Osteoblast (primary cell): ENCODE measurements at regions not wholly inside any gene's neighbourhood (a gene's known extent, or its start where the extent isn't known, plus 50 kb on each side); places are given as distances from the start of the nearest gene placed in this dataset.
"Not testable (repeated sequence)": the region's sequence is repeated elsewhere in the genome, so short reads cannot be mapped to it uniquely, and the experiment has no call there.

Experiments used
- DNase-seq: peaks from one replicate; pipeline ENCODE4 v3.0.0; 2011; ENCODE audit warnings: low spot score, mixed read lengths; ENCODE audit not compliant: insufficient read length; ENCODE audit errors: missing footprints
- H2AFZ ChIP-seq: 2 replicates; pipeline ENCODE4 v1.6.0; 2011; ENCODE audit warnings: mild to moderate bottlenecking, low read length
- H3K27ac ChIP-seq: 2 replicates; pipeline ENCODE4 v1.5.1; 2011; ENCODE audit warnings: mild to moderate bottlenecking, low read depth, low read length, moderate library complexity
- H3K27me3 ChIP-seq: 2 replicates; pipeline ENCODE4 v1.6.0; 2012; ENCODE audit warnings: mild to moderate bottlenecking, control low read depth, inconsistent platforms, low read length, moderate library complexity; ENCODE audit not compliant: insufficient read depth
- H3K36me3 ChIP-seq: 2 replicates; pipeline ENCODE4 v1.5.1; 2011; ENCODE audit warnings: mild to moderate bottlenecking, low read length, control low read depth, moderate library complexity; ENCODE audit not compliant: insufficient read depth
- H3K4me1 ChIP-seq: 2 replicates; pipeline ENCODE4 v1.5.1; 2011; ENCODE audit warnings: mild to moderate bottlenecking, low read length, control low read depth, moderate library complexity; ENCODE audit not compliant: insufficient read depth
- H3K4me2 ChIP-seq: 2 replicates; pipeline ENCODE4 v1.6.0; 2011; ENCODE audit warnings: mild to moderate bottlenecking, low read length; ENCODE audit not compliant: insufficient read depth
- H3K4me3 ChIP-seq: fragments of 200-600 bp; sonication (generic); 3 replicates; pipeline ENCODE4 v1.5.1; 2012; ENCODE audit warnings: mild to moderate bottlenecking, low read length, inconsistent platforms; ENCODE audit not compliant: insufficient read depth
- H3K79me2 ChIP-seq: 2 replicates; pipeline ENCODE4 v1.6.0; 2012; ENCODE audit warnings: mild to moderate bottlenecking, low read length, control low read depth, inconsistent platforms; ENCODE audit not compliant: insufficient read depth
- H3K9me3 ChIP-seq: 2 replicates; pipeline ENCODE4 v1.5.1; 2011; ENCODE audit warnings: low read depth, low read length, control low read depth
- H4K20me1 ChIP-seq: 2 replicates; pipeline ENCODE4 v1.6.0; 2012; ENCODE audit warnings: mild to moderate bottlenecking, low read length, control low read depth; ENCODE audit not compliant: insufficient read depth
- CTCF ChIP-seq: IDR thresholded peaks from 2 replicates; pipeline ENCODE4 v1.5.1; 2011; ENCODE audit warnings: mild to moderate bottlenecking, low read depth, low read length, moderate library complexity; ENCODE audit errors: extremely low read depth

- H2AFZ ChIP-seq, result no peak overlapping the region
- no peak for DNase-seq
- H3K27me3 ChIP-seq, result no peaks in the 10 kb centered on the region
- no peaks in the 10 kb centered on the region for H4K20me1 ChIP-seq
- no peaks in the 10 kb centered on the region for H3K4me1 ChIP-seq
- no peaks in the 10 kb centered on the region for H3K9me3 ChIP-seq
- H3K4me2 ChIP-seq, result no peak overlapping the region
- TF ChIP-seq CTCF, result no peak
- no peaks in the 10 kb centered on the region for H3K36me3 ChIP-seq
- no peaks in the 10 kb centered on the region for H3K79me2 ChIP-seq
- no peak overlapping the region for H3K27ac ChIP-seq
- H3K4me3 ChIP-seq, result no peak overlapping the region
These were observed 1272.1 kb downstream of the ARAP2 start for GRCh38 chr4:34972189-34972588.

GRCh38 chr4:34973650-34974312 lies 1270.5 kb downstream of the ARAP2 start:
- no peak for DNase-seq

GRCh38 chr4:34974313-34974680 lies 1270.0 kb downstream of the ARAP2 start:
- H3K4me2 ChIP-seq, result no peak overlapping the region

More at GRCh38 chr4:34973650-34974312, 1270.5 kb downstream of the ARAP2 start:
- Histone ChIP-seq H3K27me3 (no peaks in the 10 kb centered on the region), H2AFZ (no peak overlapping the region), H3K4me2 (no peak overlapping the region), H4K20me1 (no peaks in the 10 kb centered on the region), H3K4me3 (no peak overlapping the region), H3K4me1 (no peaks in the 10 kb centered on the region), H3K36me3 (no peaks in the 10 kb centered on the region), H3K9me3 (no peaks in the 10 kb centered on the region), H3K79me2 (no peaks in the 10 kb centered on the region), H3K27ac (no peak overlapping the region)
- no peak for TF ChIP-seq CTCF

GRCh38 chr4:35021222-35021621 lies 1223.1 kb downstream of the ARAP2 start:
- H3K27ac ChIP-seq, DNase-seq: not testable (repeated sequence)

More at GRCh38 chr4:34974313-34974680, 1270.0 kb downstream of the ARAP2 start:
- H3K27me3 ChIP-seq, result no peaks in the 10 kb centered on the region
- H3K27ac ChIP-seq, result no peak overlapping the region
- DNase-seq, result no peak
- no peaks in the 10 kb centered on the region for H3K9me3 ChIP-seq
- TF ChIP-seq CTCF, result no peak
- no peaks in the 10 kb centered on the region for H3K4me1 ChIP-seq
- no peak overlapping the region for H2AFZ ChIP-seq
- no peaks in the 10 kb centered on the region for H3K36me3 ChIP-seq
- H3K4me3 ChIP-seq, result no peak overlapping the region
- no peaks in the 10 kb centered on the region for H4K20me1 ChIP-seq
- H3K79me2 ChIP-seq, result no peaks in the 10 kb centered on the region

More at GRCh38 chr4:35021222-35021621, 1223.1 kb downstream of the ARAP2 start:
- H3K4me2 ChIP-seq, H3K4me1 ChIP-seq, H3K9me3 ChIP-seq, H4K20me1 ChIP-seq, H3K36me3 ChIP-seq, H3K4me3 ChIP-seq, H2AFZ ChIP-seq, H3K79me2 ChIP-seq, H3K27me3 ChIP-seq: not testable (repeated sequence)
